HEK293 (cell line): ENCODE measurements at regions not wholly inside any gene's neighbourhood (a gene's known extent, or its start where the extent isn't known, plus 50 kb on each side); places are given as distances from the start of the nearest gene placed in this dataset.

Experiments used
- CTCF ChIP-seq: fragments of 450-650 bp; formaldehyde crosslinking; IDR thresholded peaks from 2 replicates; pipeline ENCODE4 v1.5.1; 2016; ENCODE audit warnings: missing biosample characterization, missing genetic modification characterization
- SCRT2 ChIP-seq: fragments of 450-650 bp; formaldehyde crosslinking; IDR thresholded peaks from 2 replicates; pipeline ENCODE4 v1.5.1; 2016; ENCODE audit warnings: missing biosample characterization, missing genetic modification characterization
- ZEB2 ChIP-seq: fragments of 450-650 bp; formaldehyde crosslinking; IDR thresholded peaks from 2 replicates; pipeline ENCODE4 v1.5.1; 2016; ENCODE audit warnings: missing biosample characterization, missing genetic modification characterization
- ZNF239 ChIP-seq: fragments of 450-650 bp; formaldehyde crosslinking; IDR thresholded peaks from 2 replicates; pipeline ENCODE4 v1.5.1; 2016; ENCODE audit warnings: missing biosample characterization, missing genetic modification characterization
- ZSCAN30 ChIP-seq: fragments of 450-650 bp; IDR thresholded peaks from 2 replicates; pipeline ENCODE4 v1.5.1; 2018; ENCODE audit warnings: missing biosample characterization, mild to moderate bottlenecking, missing genetic modification characterization, moderate library complexity

GRCh38 chr10:98318861-98319260, 50.9 kb upstream of the LOXL4 start:
- TF ChIP-seq CTCF (no peak), ZSCAN30 (tag by site-specific recombination) (no peak), ZEB2 (no peak), ZNF239 (tag by site-specific recombination) (no peak), SCRT2 (tag by site-specific recombination) (no peak)
